Suprapubic skin (tissue), 4 donors: ENCODE measurements at regions not wholly inside any gene's neighbourhood (a gene's known extent, or its start where the extent isn't known, plus 50 kb on each side); places are given as distances from the start of the nearest gene placed in this dataset.

Experiments used
- CTCF ChIP-seq, 2 donors: fragments of 200-600 bp in 1 of 2; fragments of 450-650 bp in 1 of 2; sonication (generic) in 1 of 2; IDR thresholded peaks; one replicate each; pipeline ENCODE4 v1.5.1; 2016 to 2019; ENCODE audit warnings: antibody characterized with exemption in 2 of 2, mild to moderate bottlenecking in 1 of 2, moderate library complexity in 1 of 2
- EP300 ChIP-seq: sonication (generic); formaldehyde crosslinking; IDR thresholded peaks from one replicate; pipeline ENCODE4 v1.6.1; 2017; ENCODE audit warnings: antibody characterized with exemption
- POLR2A ChIP-seq, 2 donors: fragments of 450-650 bp; IDR thresholded peaks; one replicate each; pipeline ENCODE4 v1.6.1; 2017; ENCODE audit warnings: antibody characterized with exemption in 2 of 2, mild to moderate bottlenecking in 2 of 2, moderate library complexity in 2 of 2
- POLR2AphosphoS5 ChIP-seq, 3 donors: sonication (generic); formaldehyde crosslinking; IDR thresholded peaks; one replicate each; pipeline ENCODE4 v1.6.1; 2017; ENCODE audit warnings: antibody characterized with exemption in 3 of 3

GRCh38 chr2:215626812-215627281 is 191.0 kb upstream of the FN1 start:
- TF ChIP-seq CTCF (IDR thresholded peaks at IDR 0.05) (no peak), POLR2A (IDR thresholded peaks at IDR 0.05) (no peak), POLR2AphosphoS5 (IDR thresholded peaks at IDR 0.05) (no peak), EP300 (no peak)
